HG03354 (cell line): ENCODE measurements at regions not wholly inside any gene's neighbourhood (a gene's known extent, or its start where the extent isn't known, plus 50 kb on each side); places are given as distances from the start of the nearest gene placed in this dataset.

Experiments
- ATAC-seq: cut with Tn5 transposase; IDR thresholded peaks from one replicate; pipeline ENCODE4 v1.9.1; 2021; ENCODE audit warnings: mild to moderate bottlenecking; ENCODE audit not compliant: unreplicated experiment, poor library complexity, severe bottlenecking

- no peak for ATAC-seq
Observed at GRCh38 chr3:35521196-35521595, 118.1 kb upstream of the ARPP21 start.

- ATAC-seq = peak; percentile 43
Observed at GRCh38 chr3:35522450-35522849, 116.9 kb upstream of the ARPP21 start.

DNA sequence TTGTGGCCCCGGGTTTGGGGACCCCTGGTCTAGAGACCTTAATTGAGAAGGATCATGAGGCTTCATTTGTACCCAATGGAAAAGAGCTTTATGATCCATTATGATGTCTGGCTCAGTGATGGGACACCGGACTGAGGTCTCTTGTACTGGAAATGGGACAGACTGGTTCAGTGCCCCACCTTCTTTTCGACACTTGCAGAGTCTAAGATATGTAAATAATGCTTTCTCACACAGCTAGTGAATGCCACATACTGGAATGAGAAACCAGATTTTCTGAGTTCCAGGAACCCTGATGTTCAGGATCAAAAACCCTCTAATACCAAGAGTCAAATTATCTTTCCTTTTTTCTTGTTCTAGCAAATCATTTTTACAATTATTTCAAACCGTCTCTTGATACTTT is 116.3 kb upstream of the ARPP21 start:
- ATAC-seq = no peak

DNA sequence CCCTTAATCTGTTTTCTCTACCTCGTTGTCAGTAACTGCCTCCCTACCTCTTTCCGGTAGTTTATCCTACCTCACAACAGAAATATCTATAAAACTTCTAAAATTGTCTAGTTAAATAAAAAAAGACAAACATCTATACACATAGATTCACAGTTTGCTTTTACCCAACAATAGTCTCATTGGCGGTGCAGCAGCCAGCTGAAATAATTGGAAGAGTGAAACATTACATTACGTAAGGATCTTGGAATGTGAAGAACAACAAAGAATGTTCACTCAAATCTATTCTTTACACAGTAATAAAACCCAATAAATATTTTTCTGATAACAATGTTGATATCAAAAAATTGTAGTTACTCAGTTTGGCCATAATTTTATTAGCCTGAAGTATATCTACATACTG is 115.5 kb upstream of the ARPP21 start:
- no peak for ATAC-seq

DNA sequence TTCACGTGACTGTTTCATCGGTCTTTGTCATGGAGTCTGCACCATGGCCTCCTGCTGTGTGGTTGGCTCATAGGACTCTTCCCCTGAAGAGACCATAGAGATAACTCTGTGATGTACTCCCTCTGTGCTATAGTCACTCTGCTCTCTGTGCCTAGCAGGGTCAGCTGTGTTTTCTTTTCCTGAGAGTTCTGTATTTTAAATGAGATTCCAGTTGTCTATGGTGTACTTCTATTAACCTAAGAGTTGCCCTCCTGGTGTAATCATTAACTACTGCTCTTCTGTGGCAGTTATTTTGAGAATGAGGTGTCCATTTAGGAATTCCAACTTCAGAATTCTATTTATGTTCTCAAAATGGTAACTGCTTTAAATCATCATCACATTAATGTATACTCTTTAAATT is 114.5 kb upstream of the ARPP21 start:
- ATAC-seq = no peak

- no peak for ATAC-seq
Observed at GRCh38 chr3:35528728-35529127, 110.6 kb upstream of the ARPP21 start.

GRCh38 chr3:35529337-35529736 is 110.0 kb upstream of the ARPP21 start:
- no peak for ATAC-seq

DNA sequence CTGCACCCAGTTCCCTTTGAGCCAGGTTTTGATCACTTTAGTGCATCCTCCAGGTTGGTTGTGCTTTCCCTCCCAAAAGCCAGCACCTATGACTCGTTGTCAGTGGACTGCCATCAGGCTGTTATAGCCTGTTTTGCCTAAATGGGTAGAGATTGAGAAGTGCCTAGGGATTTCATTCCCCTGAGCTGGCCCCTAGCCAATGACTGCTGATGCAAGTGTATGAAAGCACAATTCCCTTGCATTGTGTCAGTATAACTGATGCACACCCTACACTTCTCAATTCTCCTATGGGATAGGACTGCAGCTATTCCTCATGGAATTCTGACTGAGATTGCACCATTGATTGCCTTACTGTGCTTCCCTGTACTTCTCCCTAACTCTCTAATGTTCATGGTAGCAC is 102.1 kb upstream of the ARPP21 start:
- no peak for ATAC-seq

GRCh38 chr3:35544976-35545375 is 94.3 kb upstream of the ARPP21 start:
- no peak for ATAC-seq

GRCh38 chr3:35549690-35550089 is 89.6 kb upstream of the ARPP21 start:
- no peak for ATAC-seq

DNA sequence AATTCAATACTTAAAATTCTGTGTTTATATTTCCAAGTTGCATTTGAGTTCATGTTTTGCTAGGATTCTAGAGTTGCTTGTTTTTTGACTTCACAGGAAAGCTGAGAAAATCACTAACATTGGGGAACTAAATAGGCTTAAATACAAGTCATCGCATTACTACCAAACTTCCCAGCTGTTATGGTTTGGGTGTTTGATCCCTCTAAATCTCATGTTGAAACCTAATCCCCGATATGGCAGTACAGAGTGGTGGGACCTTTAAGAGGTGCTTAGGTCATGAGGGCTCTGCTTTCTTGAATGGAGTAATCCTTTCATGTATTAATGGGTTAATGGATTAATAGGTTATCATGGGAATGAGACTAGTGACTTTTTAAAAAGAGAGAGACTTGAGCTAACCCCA is 77.2 kb upstream of the ARPP21 start:
- no peak for ATAC-seq

GRCh38 chr3:35565048-35565447 is 74.3 kb upstream of the ARPP21 start:
- no peak for ATAC-seq
